T follicular helper cell (primary cell): ENCODE measurements at regions not wholly inside any gene's neighbourhood (a gene's known extent, or its start where the extent isn't known, plus 50 kb on each side); places are given as distances from the start of the nearest gene placed in this dataset.

Source experiments
- DNase-seq: peaks from one replicate; pipeline ENCODE4 v3.0.0-alpha.2; 2020; ENCODE audit warnings: low read depth

DNA sequence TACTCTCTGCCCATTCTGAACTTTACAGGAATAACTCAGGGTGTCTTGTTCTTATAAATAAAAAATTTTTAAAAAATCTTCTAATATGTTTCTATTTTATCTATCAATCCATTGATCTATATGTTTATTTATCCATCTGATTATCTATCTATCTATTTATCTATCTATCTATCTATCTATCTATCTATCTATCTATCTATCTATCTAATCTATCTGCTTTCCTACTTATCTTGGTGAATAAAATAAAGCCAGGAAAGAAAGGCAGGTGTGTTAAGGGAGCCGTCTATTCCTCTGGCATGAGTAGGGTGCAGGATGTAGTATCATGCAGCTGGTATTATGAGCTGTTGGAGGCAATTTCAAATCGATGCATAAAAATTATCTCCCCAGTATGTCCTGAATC is 153.0 kb downstream of the FOXA2 start:
- no peak for DNase-seq

DNA sequence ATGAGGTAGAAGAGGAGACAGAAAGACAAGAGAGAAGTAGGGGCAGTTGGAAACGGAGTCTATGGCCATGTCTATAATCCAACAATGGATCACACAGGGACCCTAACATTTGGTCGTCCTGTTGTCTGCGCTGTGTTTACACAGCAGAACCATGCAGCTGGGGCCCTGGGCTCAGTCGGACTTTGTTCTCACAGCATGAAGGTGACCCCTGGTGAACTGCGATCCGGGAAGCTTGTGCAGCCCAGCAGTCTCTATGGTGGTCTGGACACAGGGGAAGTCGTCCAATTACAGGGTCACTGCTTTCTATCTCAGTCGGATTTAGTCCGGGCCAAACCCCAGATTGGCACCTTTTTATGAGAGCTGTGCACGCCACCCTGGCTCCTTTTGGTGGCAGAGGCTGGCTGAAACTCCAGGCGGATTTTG is 153.6 kb downstream of the FOXA2 start:
- no peak for DNase-seq

DNA sequence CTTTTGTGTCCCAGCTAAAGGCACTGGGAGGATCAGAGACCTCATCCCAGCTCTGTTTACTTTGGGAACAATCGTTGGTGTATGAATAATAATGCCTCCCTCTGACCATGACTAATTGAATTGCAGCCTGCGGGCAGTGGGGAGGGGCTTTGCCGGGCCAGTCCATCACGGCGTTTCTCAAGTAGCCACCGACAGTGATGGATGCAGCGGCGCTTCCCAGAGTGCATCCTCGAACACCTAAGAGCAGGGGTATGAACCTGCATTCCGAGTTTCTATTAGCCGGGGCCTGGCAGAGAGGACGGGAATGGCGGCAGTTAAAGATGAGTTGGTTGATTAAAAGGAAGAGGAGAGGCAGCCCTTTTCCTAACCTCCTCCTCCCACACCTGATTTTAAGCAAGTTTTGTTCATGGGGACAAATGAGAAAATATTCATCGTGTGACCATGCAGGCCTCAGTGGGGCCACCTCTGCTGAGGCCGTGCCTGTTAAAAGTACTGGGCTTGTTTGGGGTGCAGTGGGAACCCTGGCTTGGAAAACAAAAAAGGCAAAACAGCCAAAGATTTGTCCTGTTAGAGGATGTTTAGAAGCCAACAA is 154.1 kb downstream of the FOXA2 start:
- DNase-seq: no peak

DNA sequence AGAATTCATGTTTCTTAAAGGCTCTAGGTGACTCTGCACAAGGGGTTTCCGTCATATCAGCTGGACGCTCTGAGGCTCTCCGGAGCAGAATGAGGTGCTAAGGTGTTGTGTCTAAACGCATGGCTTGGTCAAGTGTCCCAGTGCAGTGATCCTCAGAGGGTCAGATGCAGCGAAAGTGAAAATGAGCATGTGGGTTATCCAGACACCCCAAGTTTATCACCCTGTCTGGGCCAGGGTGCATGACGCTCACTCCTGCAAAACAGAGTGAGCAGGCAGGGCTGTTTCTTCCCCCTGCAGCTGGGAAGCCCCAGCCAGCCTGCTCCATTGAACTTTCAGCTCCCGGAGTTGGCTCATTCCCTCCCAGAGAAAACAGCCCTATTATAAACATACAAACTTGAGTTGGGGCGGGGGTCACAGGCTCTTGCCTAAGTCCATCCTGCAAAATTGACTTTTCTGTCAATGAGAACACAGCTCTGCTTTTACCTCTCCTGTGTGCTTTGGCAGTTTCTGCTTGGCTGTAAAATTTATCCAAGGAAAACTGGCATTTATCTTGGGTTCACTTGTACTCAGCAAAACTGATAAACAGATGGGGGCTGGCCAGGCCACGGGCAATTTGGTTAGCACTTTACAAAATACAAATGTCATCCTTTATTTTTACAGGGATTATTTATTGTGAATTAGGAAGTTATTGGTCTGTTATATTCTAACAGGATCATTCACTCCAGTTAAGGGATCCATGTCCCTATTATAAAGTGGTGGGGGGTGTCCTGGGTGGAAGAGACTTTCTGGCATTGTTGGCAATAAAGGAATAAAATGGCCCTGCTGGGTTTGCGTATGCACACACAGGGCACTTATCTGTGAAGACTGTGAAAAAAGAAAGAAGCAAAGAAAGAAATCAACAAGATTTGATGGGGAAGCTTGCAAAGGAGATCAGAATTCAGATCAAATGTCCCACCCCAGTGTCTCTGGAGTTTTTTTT is 154.9 kb downstream of the FOXA2 start:
- no peak for DNase-seq

DNA sequence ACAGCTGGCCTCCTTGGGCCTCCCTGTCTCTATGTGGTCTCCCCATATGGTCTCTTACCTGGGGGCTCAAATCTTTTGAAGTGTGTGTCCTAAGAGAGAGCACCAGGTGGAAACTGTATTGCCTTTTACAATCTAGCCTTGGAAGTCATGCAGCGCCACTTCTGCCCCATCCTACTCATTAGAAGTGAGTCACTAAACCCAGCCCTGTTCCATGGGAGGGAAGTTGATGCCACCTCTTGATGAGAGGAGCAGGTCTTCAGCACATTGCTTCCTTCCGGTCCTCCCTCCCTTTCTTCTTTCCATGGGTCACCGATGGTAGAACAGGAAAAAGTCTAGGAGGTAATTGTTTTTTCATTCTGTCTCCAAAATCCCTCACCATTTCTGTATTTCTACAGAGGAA is 156.3 kb downstream of the FOXA2 start:
- no peak for DNase-seq

DNA sequence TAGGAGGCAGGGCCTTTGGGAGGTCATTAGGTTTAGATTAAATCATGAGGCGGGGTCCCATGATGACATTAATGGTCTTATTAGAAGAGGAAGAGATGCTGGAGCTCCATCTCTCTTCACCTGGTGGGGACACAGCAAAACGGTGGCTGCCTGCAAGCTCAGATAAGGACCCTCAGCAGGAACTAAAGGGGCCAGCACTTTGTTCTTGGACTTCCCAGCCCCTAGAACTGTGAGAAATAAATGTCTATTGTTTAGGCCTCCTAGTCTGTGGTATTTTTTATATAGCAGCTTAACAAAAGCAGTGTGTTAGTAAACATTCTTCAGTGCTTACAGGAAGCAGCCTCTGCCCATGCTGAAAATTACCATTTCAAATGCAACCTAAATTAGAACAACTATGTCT is 157.6 kb downstream of the FOXA2 start:
- DNase-seq: no peak

DNA sequence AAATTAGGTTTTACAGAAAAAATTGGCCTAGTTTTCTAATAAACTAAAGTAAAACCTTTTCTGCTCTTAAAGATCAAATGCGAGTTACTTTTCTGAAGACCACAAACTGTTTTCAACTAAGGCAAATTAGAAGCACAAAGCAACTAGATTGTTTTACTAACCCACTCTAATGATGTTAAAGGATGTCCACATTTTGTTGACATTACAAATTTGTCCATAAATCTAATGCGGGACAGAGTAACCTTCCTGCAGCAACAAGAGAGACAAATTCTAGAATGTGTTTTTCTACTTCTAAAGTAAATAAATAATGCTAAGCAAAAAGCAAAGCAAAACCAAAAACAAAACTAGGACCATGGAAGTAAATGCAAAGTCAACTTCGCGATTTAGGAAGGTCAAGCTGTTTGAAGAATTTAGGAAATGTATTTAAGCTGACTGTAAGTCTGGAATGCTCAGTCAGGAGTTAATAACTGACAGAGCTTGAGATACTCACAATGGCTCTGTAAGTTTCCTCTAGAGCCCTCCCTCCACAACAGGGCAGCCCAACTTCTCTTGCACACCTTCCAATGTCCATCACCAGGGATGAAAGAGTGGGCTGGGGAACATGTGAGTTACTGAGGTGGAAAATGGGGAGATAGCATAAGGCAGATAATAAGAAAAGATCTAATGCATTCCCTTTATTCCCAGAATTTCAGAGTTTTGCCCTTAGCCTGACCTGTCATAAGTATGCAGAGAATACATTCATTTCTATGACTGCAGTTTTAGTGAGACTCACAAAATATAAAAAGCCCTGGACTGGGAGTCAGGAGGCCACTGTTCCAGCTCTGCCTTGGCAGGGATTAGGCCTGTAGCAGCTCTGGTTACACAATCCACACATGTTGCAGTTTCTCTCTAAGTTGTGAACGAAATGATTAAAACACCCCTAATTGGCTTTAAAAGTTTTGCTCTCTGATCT is 158.8 kb downstream of the FOXA2 start:
- DNase-seq: no peak

DNA sequence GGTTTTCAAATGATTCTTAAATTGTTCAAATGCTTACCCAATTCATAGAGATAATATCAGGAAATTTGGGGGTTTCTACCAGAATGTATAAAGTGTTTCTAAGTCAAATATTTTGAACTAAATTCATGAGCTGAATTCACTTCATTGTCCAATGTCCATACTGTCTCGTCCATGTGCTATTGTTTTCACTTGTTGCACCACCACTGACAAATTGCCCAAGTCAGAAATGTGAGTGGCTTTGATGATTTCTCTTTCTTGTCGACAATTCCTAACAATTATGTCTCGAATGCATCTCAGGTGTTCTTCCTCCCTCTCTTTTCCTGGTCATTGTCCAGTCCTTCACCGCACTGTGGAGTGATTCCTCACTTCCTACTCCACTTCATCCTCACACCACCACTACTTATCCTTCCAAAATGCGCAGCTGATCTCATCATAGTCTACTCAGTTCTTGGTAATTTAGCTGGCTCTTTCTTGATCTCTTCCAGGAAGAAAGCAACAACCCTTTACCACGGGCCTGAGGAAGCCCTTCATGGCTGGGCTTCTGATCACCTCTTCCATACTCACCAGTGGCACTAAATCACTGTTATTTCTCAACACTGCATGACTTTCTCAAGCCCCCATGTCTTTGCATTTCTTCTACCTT is 161.1 kb downstream of the FOXA2 start:
- DNase-seq: no peak

DNA sequence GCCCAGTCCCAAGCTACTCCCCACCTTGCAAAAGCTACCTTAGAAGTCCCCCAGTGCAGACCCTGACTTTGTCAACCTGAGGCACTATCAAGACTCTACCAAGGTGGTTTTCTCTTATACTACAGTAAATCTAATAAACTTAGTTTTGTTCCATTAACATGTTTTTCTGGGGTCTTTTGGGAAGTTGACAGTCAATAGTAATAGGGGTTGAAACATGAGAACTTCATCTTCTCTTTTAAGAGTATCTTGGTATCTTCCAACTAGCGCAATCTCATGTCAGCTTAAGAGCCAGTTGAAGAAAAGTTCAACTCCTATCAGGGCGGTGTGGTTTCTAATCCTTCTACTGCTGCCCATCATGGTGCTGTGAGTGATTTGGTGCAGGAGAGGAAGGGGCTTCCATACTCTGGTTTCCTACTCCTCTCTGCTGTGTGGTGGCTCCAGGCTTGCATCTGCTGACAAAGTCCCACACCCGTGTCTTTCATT is 164.2 kb downstream of the FOXA2 start:
- no peak for DNase-seq

DNA sequence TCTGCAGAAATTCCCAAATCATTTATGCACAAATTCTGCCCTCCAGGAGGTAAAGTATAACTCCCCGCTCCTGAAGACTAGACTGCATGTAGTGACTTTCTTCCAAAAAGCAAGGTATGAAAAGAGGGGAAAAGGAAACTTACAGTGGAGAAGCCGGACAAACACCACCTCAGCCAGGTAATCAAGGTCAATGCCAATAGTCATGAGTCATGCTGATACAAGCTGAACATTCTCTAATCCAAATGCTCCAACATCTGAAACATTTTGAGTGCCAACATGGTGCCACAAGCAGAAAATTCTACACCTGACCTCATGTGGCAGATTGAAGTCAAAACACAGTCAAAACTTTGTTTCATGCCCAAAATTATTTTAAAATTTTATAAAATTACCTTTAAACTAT is 165.6 kb downstream of the FOXA2 start:
- DNase-seq: no peak

DNA sequence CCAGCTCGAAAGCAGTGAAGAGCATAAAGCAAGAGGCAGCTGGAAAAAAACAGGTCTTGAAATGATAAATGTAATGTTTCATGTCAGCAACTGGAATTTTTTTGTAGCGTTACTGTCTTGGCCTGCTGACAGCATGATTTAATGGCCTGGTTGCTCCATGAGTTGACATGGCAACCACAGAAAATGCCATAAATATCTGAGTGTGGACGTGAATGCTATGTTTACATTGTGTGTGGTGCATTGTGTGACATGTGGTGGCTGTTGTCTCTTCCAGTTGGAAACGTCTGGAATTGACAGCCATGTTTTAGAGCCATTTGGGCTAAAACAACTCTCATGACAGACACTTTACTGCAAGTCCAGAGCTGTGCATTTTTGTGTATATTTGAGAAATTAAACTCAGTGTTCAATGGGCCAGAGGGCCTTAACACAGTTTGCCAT is 170.0 kb downstream of the FOXA2 start:
- DNase-seq: no peak

DNA sequence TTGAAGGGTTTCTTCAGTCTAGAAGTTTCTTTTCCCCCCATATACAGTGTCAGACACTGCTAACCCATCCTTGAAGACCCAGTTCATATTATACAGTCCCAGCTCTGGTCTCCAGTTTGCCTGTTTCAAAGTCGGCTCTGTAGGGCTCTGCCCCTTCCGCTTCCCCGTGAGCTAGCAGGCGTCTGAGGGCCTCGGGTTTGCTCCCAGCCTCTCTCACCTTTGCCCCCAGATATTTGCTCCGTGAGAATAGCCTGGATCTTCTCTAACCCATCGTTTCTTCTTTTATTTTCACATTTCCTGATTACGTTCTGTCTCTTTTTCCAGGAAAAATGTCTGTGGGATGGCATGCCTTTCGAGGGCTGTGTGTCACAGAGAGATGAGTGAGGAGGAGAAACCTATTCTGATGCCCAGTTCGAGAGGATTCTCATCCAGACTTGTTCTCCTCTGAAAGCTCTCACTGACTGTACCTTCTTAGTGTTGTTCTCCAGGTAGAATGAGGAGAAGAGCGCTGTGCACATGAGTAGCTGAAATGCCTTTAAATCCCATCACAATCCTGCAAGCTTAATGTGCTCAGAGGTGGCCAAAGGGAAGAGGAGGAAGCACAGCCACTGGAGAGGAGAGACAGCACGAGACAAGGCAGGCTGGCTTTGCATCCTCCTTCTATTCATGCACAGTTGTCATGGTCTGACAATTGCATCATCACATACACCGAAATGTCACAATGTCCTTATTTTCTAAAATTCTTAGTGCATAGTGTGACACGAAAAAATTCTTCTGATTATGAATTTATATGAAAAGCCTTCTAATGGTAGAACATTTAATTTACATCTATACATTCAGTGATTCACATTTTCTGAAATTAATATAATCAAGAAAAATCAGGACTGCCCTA is 171.1 kb downstream of the FOXA2 start:
- no peak for DNase-seq

DNA sequence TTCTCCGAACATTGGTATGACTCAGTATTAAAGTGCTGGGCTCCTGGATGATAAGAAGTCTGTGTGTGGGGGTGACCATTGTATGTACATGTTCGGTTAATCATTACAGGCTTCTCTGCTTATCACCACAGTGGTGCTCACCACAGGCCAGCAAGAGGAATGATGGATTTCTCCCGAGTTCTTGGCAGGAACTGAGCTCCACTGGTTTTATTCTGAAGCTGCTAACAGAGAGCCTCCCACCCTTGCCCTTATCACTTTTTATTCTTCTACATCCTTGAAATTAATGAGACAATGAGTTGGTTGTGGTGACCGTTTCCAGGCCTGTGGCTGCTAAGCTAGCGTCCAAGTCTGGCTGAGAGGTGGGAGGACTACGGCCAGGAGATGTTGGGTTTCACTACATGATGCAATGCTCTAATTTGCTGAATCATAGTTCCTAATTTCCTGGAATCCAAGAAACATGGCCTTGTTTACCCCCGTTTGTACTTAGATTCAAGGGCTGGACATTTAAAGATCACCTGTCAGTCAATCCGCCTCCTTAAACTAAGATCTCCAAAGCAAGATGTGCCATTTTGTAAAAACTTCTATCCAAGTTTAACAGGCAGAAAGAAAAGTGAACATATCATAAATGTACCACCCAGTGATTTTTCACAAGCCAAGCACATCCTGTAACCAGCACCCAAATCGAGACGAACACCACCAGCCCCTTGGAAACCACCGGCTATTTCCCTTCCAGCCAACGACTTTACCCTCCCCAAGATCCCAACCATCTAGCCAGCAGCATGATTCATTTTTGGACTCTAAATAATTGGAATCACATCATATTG is 172.5 kb downstream of the FOXA2 start:
- DNase-seq: no peak

DNA sequence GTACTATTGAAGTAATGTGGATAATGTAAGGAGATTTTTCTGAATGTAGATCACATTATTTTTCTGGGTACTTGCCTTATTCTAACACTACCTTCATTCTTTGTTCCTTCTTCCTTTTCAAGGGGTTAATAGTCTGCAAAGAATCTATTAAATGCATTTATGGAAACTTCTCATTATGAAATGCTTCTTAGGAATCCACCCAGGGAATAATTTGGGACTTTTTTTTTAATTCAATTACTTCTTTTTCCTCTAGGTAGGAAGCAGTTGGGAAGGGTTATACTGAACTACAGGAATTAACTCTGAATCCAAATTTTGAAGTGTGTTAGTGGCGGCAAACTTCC is 173.1 kb downstream of the FOXA2 start:
- DNase-seq: no peak

DNA sequence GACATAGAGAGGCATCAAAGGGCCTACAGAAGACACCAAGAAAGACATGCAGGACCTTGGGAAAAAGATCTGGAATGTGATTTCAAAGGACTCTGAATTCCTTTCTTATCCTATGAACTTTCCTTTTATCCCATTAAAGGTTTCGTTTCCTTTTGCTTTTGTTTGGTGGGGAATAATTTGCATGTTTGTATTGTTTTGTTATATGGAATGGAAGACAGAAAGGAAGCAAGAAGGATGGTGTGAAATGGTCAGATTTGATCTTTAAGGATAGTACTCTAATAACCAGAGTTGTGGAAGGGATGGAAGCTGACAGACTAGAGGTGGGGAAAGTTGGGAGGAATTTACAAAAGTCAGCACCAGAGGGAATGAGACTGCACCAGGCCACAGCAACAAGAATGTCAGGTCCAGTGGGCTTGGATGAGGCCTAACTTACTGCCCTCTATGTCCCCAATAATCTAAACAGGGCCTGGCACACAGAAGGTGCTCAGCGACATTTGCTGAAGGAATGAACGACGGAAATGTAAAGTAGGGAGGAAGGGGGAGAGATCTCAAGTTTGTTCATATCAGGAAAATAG is 173.7 kb downstream of the FOXA2 start:
- DNase-seq: no peak

DNA sequence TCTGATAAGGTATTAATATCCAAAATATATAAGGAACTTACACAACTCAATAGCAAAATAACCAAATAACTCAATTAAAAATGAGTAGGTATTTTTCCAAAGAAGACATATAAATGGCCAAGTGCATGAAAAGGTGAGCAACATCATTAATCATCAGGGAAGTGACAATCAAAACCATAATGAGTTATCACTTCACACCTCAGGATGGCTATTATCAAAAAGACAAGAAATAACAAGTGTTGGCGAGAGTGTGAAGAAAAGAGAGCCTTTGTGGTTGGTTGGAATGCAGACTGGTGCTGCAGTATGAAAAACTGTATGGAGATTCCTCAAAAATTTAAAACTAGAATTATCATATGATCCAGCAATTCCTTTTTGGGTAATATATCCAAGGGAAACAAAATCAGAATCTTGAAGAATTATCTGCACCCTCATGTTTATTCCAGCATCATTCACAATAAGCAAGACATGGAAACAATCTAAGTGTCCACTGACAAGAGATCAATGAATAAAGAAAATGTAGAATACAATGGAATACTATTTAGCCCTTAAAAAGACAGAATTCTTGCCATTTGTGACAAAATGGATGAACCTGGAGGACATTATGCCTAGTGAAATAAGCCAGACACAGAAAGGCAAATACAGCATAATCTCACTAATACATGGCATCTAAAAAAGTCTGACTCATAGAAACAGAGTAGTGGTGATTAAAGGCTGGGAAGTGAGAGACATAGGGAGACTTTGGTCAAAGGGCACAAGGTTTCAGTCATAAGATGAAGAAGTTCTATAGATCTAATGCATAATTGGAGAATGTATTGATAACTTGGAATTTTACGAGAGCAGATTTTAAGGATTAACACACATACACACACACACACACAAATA is 175.6 kb downstream of the FOXA2 start:
- DNase-seq: no peak

DNA sequence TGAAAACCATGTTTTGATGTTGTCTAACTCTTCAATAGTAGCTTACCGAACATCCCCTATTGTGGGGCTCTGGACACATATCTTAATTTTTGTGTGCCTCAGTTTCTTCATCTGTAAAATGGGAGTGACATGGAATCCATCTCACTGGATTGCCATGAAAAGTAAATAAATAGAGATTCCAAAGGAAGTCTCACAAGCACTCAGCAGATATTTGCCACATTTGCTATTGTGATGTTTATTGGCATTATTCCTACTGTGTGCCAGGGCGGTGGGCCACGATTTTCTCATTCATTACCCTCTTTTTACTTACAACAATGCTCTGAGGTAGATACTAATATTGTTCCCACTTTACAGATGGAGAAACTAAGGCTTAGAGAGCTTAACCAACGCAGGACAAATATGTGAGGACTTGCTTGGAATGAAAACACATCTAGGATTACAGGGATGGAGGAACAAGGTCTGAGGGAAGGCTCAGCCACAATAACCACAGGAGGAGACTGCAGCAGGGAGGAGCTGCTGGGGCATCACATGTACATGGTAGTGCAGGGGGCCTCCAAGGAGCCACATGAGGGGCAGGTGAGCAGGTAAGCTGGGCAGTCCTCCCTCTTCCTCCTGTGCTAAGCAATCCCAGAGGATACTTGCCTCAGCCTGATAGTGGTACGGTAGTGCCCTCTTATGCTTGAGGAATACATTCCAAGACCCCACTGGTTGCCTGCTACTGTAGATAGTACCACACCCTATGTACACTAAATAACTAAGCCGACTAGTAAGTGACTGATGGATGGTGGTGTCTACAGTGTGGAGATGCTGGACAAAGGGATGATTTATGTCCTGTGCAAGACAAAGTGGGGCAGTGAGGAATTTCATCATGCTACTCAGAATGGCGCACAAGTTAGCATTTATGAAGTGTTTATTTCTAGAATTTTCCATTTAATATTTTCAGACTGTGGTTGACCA is 176.9 kb downstream of the FOXA2 start:
- no peak for DNase-seq
